Psoas muscle (tissue), 7 donors: ENCODE measurements at regions not wholly inside any gene's neighbourhood (a gene's known extent, or its start where the extent isn't known, plus 50 kb on each side); places are given as distances from the start of the nearest gene placed in this dataset.

Experiments
- ATAC-seq, 4 donors: fragments of 200-7000 bp; cut with Tn5 transposase; one replicate each; pipeline ENCODE4 v1.9.1; 2020; ENCODE audit warnings: moderate library complexity in 3 of 4, mild to moderate bottlenecking in 2 of 4
- DNase-seq, 2 donors: peaks; one replicate each; pipeline ENCODE4 v3.0.0-alpha.2; 2020
- H3K27ac ChIP-seq: fragments of 200-600 bp; one replicate; pipeline ENCODE4 v1.8.0; 2022
- H3K27me3 ChIP-seq, 3 donors: fragments of 200-600 bp in 1 of 3; one replicate each; pipeline versions ENCODE4 v1.6.1 to v1.8.0; 2013 to 2022; ENCODE audit warnings: low read length in 2 of 3, mild to moderate bottlenecking in 2 of 3, moderate library complexity in 1 of 3; ENCODE audit not compliant: insufficient read depth in 3 of 3
- H3K36me3 ChIP-seq, 2 donors: fragments of 200-600 bp in 1 of 2; one replicate each; pipeline versions ENCODE4 v1.6.1 to v1.8.0; 2013 to 2022; ENCODE audit warnings: low read depth in 1 of 2, mild to moderate bottlenecking in 1 of 2, moderate library complexity in 1 of 2; ENCODE audit not compliant: insufficient read depth in 1 of 2
- H3K4me1 ChIP-seq: fragments of 200-600 bp; one replicate; pipeline ENCODE4 v1.8.0; 2022
- H3K4me3 ChIP-seq: fragments of 200-600 bp; one replicate; pipeline ENCODE4 v1.8.0; 2022; ENCODE audit warnings: mild to moderate bottlenecking
- H3K9me3 ChIP-seq: fragments of 200-600 bp; one replicate; pipeline ENCODE4 v1.8.0; 2022
- CTCF ChIP-seq: fragments of 200-600 bp; IDR thresholded peaks from one replicate; pipeline ENCODE4 v1.8.0; 2022; ENCODE audit warnings: antibody characterized with exemption
- WGBS, 3 donors: extraction: QIAGEN DNeasy Blood & Tissue Kit; methylation state at CpG; one replicate each; pipeline versions ENCODE4 v1.1.6 to v1.1.7; 2013; 5-methylcytosine and 5-hydroxymethylcytosine counted together
- intact Hi-C, 2 donors: fragments of 100-400 bp; cut with DNase I; formaldehyde crosslinking; loops; one replicate each; pipeline versions ENCODE4 v1.11.0 to v1.14.2; 2022
- donor health status: healthy with polysubstance abuse.
- donor health status: DM: no; HTN: no; CAD: no; lungs with moderate emphysema.
- donor health status: Bipolar disorder and iron deficiency.
- donor health status: healthy.
- donor health status: DM: yes; HTN: yes; CAD: no.
- donor health status: DM: no; HTN: no; CAD: no.
- donor health status: DM: yes; HTN: yes; CAD: no.

- Histone ChIP-seq H3K9me3 (no peaks in the 10 kb centered on the region), H3K4me3 (no peak overlapping the region), H3K27me3 (no peaks in the 10 kb centered on the region), H3K36me3 (no peaks in the 10 kb centered on the region), H3K27ac (no peak overlapping the region), H3K4me1 (no peaks in the 10 kb centered on the region)
- no peak for TF ChIP-seq CTCF
- no peak for DNase-seq
- ATAC-seq = no peak
- WGBS, 3 donors = 78 to 87% (median 83%) methylated on average over 4 of the region's 4 CpGs
- intact Hi-C loops = no loop called here
These were observed 155.4 kb upstream of the MARCKS start for GRCh38 chr6:113701552-113702254.

GRCh38 chr6:113707194-113707593 lies 150.0 kb upstream of the MARCKS start:
- Histone ChIP-seq H3K4me3 (no peak overlapping the region), H3K27me3 (no peaks in the 10 kb centered on the region), H3K4me1 (no peaks in the 10 kb centered on the region), H3K9me3 (no peaks in the 10 kb centered on the region), H3K27ac (no peak overlapping the region), H3K36me3 (no peaks in the 10 kb centered on the region)
- intact Hi-C loops = no loop called here
- TF ChIP-seq CTCF = no peak
- ATAC-seq (no peak), DNase-seq (no peak)
- WGBS, 3 donors = 85 to 90% (median 86%) methylated on average over 3 of the region's 3 CpGs

GRCh38 chr6:113709936-113710509 lies 147.1 kb upstream of the MARCKS start:
- Histone ChIP-seq H3K27me3 (no peaks in the 10 kb centered on the region), H3K4me3 (no peak overlapping the region), H3K36me3 (no peaks in the 10 kb centered on the region), H3K9me3 (no peaks in the 10 kb centered on the region), H3K4me1 (no peaks in the 10 kb centered on the region), H3K27ac (no peak overlapping the region)
- intact Hi-C loops = no loop called here
- WGBS, 3 donors = 82 to 87% (median 83%) methylated on average over 6 of the region's 6 CpGs
- TF ChIP-seq CTCF = no peak
- no peak for DNase-seq
- no peak for ATAC-seq

GRCh38 chr6:113713665-113714064 lies 143.5 kb upstream of the MARCKS start:
- intact Hi-C loops = no loop called here
- no peak for TF ChIP-seq CTCF
- Histone ChIP-seq H3K9me3 (no peaks in the 10 kb centered on the region), H3K27ac (no peak overlapping the region), H3K27me3 (no peaks in the 10 kb centered on the region), H3K4me1 (no peaks in the 10 kb centered on the region), H3K4me3 (no peak overlapping the region), H3K36me3 (no peaks in the 10 kb centered on the region)
- 98 to 100% (median 100%) methylated on average over 2 of the region's 2 CpGs for WGBS, 3 donors
- ATAC-seq (no peak), DNase-seq (no peak)

- intact Hi-C loops = no loop called here
- no peak for ATAC-seq
- H3K4me3 ChIP-seq = no peak overlapping the region
- DNase-seq = no peak
- WGBS, 3 donors = 80 to 86% (median 83%) methylated on average over 4 of the region's 4 CpGs
- no peaks in the 10 kb centered on the region for H3K27me3 ChIP-seq
- no peaks in the 10 kb centered on the region for H3K4me1 ChIP-seq
- H3K36me3 ChIP-seq = no peaks in the 10 kb centered on the region
- TF ChIP-seq CTCF = no peak
- no peaks in the 10 kb centered on the region for H3K9me3 ChIP-seq
- H3K27ac ChIP-seq = no peak overlapping the region
These were observed 138.6 kb upstream of the MARCKS start for GRCh38 chr6:113718588-113718987.
